ENCODE measurements at regions not wholly inside any gene's neighbourhood (a gene's known extent, or its start where the extent isn't known, plus 50 kb on each side); places are given as distances from the start of the nearest gene placed in this dataset.

DNA sequence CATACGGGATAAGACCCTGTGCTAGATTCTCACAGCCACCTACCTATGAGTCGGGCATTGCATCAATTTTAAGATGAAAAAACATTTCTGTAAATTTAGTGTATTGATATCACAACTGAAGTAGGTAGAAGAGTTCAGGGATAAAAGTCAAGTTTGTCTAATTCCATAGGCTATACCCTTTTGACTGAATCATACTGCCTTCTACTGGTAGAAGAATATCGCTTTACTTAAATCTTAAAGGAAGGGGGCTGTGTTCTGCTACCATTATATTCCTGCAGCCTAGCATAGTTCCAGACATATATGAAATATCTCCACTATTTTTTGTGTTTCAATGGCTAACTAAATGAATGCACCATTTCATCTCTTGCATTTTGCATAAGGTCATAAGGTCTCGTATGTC is 1128.6 kb downstream of the CDH8 start:
- TF ChIP-seq, protein P1, sequence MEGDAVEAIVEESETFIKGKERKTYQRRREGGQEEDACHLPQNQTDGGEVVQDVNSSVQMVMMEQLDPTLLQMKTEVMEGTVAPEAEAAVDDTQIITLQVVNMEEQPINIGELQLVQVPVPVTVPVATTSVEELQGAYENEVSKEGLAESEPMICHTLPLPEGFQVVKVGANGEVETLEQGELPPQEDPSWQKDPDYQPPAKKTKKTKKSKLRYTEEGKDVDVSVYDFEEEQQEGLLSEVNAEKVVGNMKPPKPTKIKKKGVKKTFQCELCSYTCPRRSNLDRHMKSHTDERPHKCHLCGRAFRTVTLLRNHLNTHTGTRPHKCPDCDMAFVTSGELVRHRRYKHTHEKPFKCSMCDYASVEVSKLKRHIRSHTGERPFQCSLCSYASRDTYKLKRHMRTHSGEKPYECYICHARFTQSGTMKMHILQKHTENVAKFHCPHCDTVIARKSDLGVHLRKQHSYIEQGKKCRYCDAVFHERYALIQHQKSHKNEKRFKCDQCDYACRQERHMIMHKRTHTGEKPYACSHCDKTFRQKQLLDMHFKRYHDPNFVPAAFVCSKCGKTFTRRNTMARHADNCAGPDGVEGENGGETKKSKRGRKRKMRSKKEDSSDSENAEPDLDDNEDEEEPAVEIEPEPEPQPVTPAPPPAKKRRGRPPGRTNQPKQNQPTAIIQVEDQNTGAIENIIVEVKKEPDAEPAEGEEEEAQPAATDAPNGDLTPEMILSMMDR (IDR thresholded peaks at IDR 0.05 in 2 of 3, conservative IDR thresholded peaks at IDR 0.05 in 1 of 3; ENCODE audit: control insufficient read depth in 2 of 3, extremely low read depth in 1 of 3, insufficient read depth in 1 of 3, low read depth in 3 of 3, low read length in 3 of 3): no peak
- no peak for TF ChIP-seq SIN3A (IDR thresholded peaks at IDR 0.05; ENCODE audit: low read depth, low read length)
- no peak for TF ChIP-seq TAF1 (IDR thresholded peaks at IDR 0.05; ENCODE audit: borderline replicate concordance, low read depth, low read length)
- no peak for TF ChIP-seq HDAC6 (IDR thresholded peaks at IDR 0.05; ENCODE audit: unreplicated experiment)
- no peak for TF ChIP-seq SP1 (IDR thresholded peaks at IDR 0.05; ENCODE audit: low read depth, low read length)
- TF ChIP-seq, protein P2, sequence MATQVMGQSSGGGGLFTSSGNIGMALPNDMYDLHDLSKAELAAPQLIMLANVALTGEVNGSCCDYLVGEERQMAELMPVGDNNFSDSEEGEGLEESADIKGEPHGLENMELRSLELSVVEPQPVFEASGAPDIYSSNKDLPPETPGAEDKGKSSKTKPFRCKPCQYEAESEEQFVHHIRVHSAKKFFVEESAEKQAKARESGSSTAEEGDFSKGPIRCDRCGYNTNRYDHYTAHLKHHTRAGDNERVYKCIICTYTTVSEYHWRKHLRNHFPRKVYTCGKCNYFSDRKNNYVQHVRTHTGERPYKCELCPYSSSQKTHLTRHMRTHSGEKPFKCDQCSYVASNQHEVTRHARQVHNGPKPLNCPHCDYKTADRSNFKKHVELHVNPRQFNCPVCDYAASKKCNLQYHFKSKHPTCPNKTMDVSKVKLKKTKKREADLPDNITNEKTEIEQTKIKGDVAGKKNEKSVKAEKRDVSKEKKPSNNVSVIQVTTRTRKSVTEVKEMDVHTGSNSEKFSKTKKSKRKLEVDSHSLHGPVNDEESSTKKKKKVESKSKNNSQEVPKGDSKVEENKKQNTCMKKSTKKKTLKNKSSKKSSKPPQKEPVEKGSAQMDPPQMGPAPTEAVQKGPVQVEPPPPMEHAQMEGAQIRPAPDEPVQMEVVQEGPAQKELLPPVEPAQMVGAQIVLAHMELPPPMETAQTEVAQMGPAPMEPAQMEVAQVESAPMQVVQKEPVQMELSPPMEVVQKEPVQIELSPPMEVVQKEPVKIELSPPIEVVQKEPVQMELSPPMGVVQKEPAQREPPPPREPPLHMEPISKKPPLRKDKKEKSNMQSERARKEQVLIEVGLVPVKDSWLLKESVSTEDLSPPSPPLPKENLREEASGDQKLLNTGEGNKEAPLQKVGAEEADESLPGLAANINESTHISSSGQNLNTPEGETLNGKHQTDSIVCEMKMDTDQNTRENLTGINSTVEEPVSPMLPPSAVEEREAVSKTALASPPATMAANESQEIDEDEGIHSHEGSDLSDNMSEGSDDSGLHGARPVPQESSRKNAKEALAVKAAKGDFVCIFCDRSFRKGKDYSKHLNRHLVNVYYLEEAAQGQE (IDR thresholded peaks at IDR 0.05; ENCODE audit: low read depth, low read length): no peak
- TF ChIP-seq, protein P3, sequence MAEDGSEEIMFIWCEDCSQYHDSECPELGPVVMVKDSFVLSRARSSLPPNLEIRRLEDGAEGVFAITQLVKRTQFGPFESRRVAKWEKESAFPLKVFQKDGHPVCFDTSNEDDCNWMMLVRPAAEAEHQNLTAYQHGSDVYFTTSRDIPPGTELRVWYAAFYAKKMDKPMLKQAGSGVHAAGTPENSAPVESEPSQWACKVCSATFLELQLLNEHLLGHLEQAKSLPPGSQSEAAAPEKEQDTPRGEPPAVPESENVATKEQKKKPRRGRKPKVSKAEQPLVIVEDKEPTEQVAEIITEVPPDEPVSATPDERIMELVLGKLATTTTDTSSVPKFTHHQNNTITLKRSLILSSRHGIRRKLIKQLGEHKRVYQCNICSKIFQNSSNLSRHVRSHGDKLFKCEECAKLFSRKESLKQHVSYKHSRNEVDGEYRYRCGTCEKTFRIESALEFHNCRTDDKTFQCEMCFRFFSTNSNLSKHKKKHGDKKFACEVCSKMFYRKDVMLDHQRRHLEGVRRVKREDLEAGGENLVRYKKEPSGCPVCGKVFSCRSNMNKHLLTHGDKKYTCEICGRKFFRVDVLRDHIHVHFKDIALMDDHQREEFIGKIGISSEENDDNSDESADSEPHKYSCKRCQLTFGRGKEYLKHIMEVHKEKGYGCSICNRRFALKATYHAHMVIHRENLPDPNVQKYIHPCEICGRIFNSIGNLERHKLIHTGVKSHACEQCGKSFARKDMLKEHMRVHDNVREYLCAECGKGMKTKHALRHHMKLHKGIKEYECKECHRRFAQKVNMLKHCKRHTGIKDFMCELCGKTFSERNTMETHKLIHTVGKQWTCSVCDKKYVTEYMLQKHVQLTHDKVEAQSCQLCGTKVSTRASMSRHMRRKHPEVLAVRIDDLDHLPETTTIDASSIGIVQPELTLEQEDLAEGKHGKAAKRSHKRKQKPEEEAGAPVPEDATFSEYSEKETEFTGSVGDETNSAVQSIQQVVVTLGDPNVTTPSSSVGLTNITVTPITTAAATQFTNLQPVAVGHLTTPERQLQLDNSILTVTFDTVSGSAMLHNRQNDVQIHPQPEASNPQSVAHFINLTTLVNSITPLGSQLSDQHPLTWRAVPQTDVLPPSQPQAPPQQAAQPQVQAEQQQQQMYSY (CRISPR knock-in tag; IDR thresholded peaks at IDR 0.05): no peak
- no peak for TF ChIP-seq POLR2A (IDR thresholded peaks at IDR 0.05; ENCODE audit: low read depth, low read length)
- no peak for TF ChIP-seq NFYB (IDR thresholded peaks at IDR 0.05; ENCODE audit: insufficient read depth, low read depth, low read length)
- no peak for TF ChIP-seq ZNF274 (IDR thresholded peaks at IDR 0.05; ENCODE audit: insufficient read depth, insufficient read length)
- TF ChIP-seq CEBPB (IDR thresholded peaks at IDR 0.05; ENCODE audit: borderline replicate concordance in 1 of 2, low read depth in 2 of 2, low read length in 2 of 2): no peak
- TF ChIP-seq TBL1XR1 (IDR thresholded peaks at IDR 0.05; ENCODE audit: low read depth, low read length): no peak
